Activated CD4-positive, alpha-beta T cell treated with anti-CD3 and anti-CD28 coated beads, Interleukin-2, amount 10 ng/mL, durations not matched to agents 7 days and 5 days (primary cell): ENCODE measurements at regions not wholly inside any gene's neighbourhood (a gene's known extent, or its start where the extent isn't known, plus 50 kb on each side); places are given as distances from the start of the nearest gene placed in this dataset.

Source experiments
- CTCF ChIA-PET: fragments of 350-600 bp; sonication (Branson Sonifier 250); formaldehyde crosslinking; loops from one replicate; lab custom pipeline; 2021; ENCODE audit warnings: antibody characterized with exemption; lab: Charles Lee
- POLR2A ChIA-PET: fragments of 350-600 bp; sonication (Branson Sonifier 250); formaldehyde crosslinking; loops from one replicate; lab custom pipeline; 2021; ENCODE audit warnings: antibody characterized with exemption; lab: Charles Lee
- DNase-seq: peaks from one replicate; pipeline ENCODE4 v3.0.0-alpha.2; 2020
- H3K27ac Mint-ChIP-seq: one replicate; pipeline ENCODE4 v1.8.0; 2021; ENCODE audit warnings: mild to moderate bottlenecking, moderate library complexity, mixed read lengths
- H3K27me3 Mint-ChIP-seq: one replicate; pipeline ENCODE4 v1.8.0; 2021; ENCODE audit warnings: mixed read lengths
- H3K36me3 Mint-ChIP-seq: one replicate; pipeline ENCODE4 v1.8.0; 2021; ENCODE audit warnings: low read depth, mixed read lengths
- H3K4me1 Mint-ChIP-seq: one replicate; pipeline ENCODE4 v1.8.0; 2021; ENCODE audit warnings: mixed read lengths
- H3K4me3 Mint-ChIP-seq: one replicate; pipeline ENCODE4 v1.8.0; 2021; ENCODE audit warnings: mild to moderate bottlenecking, moderate library complexity, mixed read lengths
- H3K9me3 Mint-ChIP-seq: one replicate; pipeline ENCODE4 v1.8.0; 2021; ENCODE audit warnings: mixed read lengths

DNA sequence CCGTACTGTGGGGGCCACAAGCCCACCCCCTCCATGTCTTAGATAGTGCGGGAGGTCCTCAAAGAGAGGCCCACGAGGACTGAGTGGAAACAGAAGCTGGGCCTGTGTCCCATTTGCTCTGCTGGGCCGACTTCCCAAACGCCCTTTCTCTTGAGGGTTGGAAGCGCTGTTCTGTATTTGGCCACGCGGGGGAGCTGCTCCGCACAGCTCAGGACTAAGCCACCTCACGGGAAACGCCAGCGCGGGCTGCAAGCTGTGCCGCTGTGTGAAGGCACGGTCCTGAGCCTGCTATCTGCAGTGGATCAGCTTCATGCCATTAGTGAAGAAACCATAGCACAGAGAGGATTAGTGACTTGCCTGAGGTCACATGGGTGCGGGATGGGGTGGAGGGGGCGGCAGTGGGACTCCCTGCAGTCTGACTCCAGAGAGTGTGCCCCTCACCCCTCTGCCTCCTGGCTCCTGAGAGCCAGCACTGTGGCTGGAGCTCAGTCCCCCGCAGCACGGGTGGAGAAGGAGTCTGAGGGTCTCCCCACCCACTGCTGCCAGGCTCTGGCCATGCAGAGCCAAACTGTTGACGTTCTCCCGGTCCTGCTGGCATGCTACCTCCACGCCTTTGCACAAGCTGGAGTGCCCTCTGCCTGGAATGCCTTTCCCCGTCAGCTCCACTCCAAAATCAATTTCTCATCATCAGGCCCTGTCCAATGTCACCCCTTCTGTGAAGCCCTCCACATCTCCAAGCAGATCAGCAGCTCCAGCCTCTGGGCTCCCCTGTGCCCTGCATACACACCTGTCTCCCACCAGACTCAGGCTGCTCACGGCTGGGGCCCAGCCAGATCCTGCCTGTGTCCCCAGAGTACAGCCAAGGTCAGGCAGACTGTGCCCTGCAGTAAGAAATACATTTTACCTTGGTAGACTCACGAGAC lies 51.5 kb upstream of the LRRC32 start:
- peak; percentile 75 for DNase-seq
- no peaks in the 10 kb centered on the region for H3K36me3 Mint-ChIP-seq
- peaks cover 18% of the 10 kb centered on the region for H3K27me3 Mint-ChIP-seq
- H3K9me3 Mint-ChIP-seq, result no peaks in the 10 kb centered on the region
- peaks cover 6% of the 10 kb centered on the region for H3K4me1 Mint-ChIP-seq
- no peak overlapping the region for H3K4me3 Mint-ChIP-seq
- POLR2A ChIA-PET, result no interaction called here
- CTCF ChIA-PET, result interaction anchor here (0.7 to 1.8 kb wide), 11 partner anchors 8 to 197 kb away, joined by 3 to 5 read pairs (median 3); no protein-coding TSS in a partner anchor
- no peak overlapping the region for H3K27ac Mint-ChIP-seq

DNA sequence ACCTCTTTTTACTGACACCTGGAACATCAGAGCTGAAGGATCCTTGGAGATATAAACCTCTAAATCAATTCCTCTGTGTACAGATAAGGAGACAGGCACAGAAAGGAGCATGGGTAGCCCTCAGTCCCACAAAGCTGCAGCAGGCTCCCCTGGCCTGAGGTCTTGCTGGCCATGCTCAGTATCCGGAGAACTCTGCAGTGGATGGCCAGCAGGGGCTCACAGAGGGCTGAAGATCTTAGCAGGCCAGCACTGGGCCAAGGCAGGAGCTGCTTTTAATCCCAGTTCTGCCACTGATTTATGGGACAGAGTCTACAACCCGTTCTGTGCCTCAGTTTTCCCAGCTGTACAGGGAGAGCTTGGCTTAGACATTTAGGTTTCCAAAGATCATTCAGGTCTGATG lies 52.6 kb upstream of the LRRC32 start:
- H3K4me3 Mint-ChIP-seq, result no peak overlapping the region
- CTCF ChIA-PET, result interaction anchor here (0.8 to 1.8 kb wide), 5 partner anchors 12 to 317 kb away, joined by 3 to 5 read pairs (median 3); no protein-coding TSS in a partner anchor
- peaks cover 6% of the 10 kb centered on the region for H3K4me1 Mint-ChIP-seq
- H3K9me3 Mint-ChIP-seq, result no peaks in the 10 kb centered on the region
- H3K27me3 Mint-ChIP-seq, result peaks cover 22% of the 10 kb centered on the region
- DNase-seq, result no peak
- POLR2A ChIA-PET, result no interaction called here
- H3K36me3 Mint-ChIP-seq, result no peaks in the 10 kb centered on the region
- no peak overlapping the region for H3K27ac Mint-ChIP-seq

DNA sequence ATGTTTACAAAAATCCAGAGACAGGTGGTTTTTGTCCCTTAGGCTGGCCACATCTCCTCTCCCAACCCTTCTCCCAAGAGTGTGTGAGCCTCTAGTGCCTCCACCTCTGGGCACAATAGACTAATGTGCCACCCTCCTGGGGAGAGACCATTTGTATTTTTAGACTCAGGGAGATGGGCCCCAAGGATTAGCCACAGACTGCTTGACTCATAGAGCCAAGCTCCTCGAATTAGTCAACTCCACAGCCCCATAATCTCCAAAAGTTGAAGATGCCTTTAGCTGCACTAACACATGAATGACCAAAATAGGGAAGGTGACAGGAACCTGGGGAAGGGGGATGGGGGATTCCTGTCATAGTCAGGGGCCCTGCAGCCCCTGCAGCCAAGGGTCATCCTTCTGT lies 53.0 kb upstream of the LRRC32 start:
- H3K4me1 Mint-ChIP-seq, result peaks cover 6% of the 10 kb centered on the region
- no peaks in the 10 kb centered on the region for H3K9me3 Mint-ChIP-seq
- H3K36me3 Mint-ChIP-seq, result no peaks in the 10 kb centered on the region
- POLR2A ChIA-PET, result no interaction called here
- H3K4me3 Mint-ChIP-seq, result no peak overlapping the region
- no peak overlapping the region for H3K27ac Mint-ChIP-seq
- H3K27me3 Mint-ChIP-seq, result peaks cover 22% of the 10 kb centered on the region
- DNase-seq, result no peak
- CTCF ChIA-PET, result interaction anchor here (0.6 to 1.3 kb wide), 6 partner anchors 12 to 856 kb away, joined by 3 to 4 read pairs (median 3); no protein-coding TSS in a partner anchor

DNA sequence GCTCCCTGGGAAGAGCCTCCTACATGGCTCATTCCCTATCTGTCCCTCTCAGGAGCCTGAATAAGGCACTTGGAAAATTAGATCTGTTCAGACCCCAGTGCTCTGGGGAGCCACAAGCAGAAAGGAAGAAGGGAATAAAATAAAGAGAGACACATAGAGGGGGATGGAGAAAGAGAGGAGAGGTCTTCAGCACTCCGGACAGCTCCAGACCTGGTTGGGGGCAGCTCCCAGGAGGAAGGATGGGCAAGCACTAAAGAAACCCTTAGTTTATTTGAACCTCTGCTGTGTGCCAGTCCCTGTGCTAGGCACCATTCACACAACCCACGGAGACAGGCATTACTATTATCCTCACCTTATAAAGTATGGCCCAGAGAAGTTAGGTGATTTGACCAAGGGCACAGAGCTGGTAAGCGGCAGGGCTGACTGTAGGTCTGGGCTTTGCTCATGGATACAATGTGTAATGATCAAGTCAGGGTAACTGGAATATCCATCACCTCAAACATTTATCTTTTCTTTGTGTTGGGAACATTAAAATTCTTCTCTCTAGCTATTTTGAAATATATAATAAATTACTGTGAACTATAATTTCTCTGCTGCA lies 53.7 kb upstream of the LRRC32 start:
- H3K36me3 Mint-ChIP-seq, result no peaks in the 10 kb centered on the region
- H3K4me1 Mint-ChIP-seq, result peaks cover 6% of the 10 kb centered on the region
- DNase-seq, result no peak
- CTCF ChIA-PET, result interaction anchor here (0.6 to 1.3 kb wide), 5 partner anchors 70 to 855 kb away, joined by 3 to 6 read pairs (median 3); no protein-coding TSS in a partner anchor
- H3K9me3 Mint-ChIP-seq, result no peaks in the 10 kb centered on the region
- POLR2A ChIA-PET, result no interaction called here
- H3K27me3 Mint-ChIP-seq, result peaks cover 22% of the 10 kb centered on the region
- H3K27ac Mint-ChIP-seq, result no peak overlapping the region
- H3K4me3 Mint-ChIP-seq, result no peak overlapping the region

DNA sequence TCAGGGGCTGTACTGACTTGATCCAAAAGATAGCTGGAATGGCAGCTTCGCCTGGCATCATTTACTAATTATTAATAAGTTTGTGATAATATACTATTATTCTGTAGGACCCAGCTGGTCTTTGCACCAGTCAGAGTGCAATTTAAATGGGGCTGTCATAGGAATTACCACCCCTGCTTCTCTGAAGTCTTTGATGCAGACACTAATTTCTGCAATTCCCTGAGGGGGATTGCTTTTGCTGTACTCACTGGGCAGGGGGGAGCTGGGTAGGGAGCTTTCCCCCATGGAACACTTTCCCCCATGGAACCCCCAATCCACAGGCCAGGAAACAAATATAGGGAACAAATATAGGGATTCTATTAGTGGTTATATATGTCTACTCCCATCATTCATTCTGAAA lies 54.9 kb upstream of the TSKU start:
- H3K27me3 Mint-ChIP-seq, result peaks cover 24% of the 10 kb centered on the region
- H3K36me3 Mint-ChIP-seq, result no peaks in the 10 kb centered on the region
- H3K9me3 Mint-ChIP-seq, result no peaks in the 10 kb centered on the region
- no peak for DNase-seq
- POLR2A ChIA-PET, result no interaction called here
- no peak overlapping the region for H3K4me3 Mint-ChIP-seq
- no peaks in the 10 kb centered on the region for H3K4me1 Mint-ChIP-seq
- no peak overlapping the region for H3K27ac Mint-ChIP-seq
- CTCF ChIA-PET, result no interaction called here

DNA sequence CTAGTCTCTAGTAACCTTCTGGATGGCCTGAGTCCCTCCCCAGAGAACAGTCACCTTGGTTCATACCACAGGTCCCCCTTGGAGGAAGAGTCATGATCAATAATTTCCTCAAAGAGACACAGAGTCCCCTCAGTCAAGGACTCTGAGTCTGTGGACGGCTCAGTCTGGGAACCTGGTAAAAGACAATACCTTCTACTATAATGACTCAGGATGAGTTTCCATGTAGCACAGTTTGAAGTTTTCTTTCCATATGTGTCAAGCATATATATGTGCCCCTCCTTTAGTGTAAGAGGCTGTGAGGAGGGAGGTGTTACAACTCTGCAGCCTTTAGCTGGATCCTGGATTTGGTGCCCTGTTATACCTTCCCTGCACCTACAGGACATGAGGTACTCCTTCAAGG lies 54.4 kb upstream of the TSKU start:
- H3K4me1 Mint-ChIP-seq, result no peaks in the 10 kb centered on the region
- CTCF ChIA-PET, result no interaction called here

DNA sequence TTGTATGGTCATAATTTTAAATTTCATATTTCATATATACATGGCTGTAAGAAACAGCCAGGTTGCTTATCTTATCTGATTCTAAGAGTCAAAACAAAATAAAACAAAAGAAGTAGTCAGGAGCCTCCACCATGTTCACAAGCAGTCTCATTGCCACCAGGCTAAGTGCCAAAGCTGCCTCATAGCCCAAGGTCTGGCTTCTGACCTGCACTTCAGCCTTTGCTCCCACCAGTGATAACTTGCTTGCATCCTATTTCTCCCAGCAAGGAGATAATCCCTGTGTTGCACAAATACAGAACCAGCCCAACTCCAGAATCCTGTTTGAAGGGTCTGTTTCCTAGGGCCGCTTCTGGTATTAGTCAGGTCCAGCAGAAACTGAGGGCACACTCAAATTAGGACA lies 53.9 kb upstream of the TSKU start:
- Mint-ChIP-seq H3K4me1 (no peaks in the 10 kb centered on the region), H3K9me3 (no peaks in the 10 kb centered on the region), H3K36me3 (no peaks in the 10 kb centered on the region), H3K27me3 (peaks cover 19% of the 10 kb centered on the region), H3K27ac (no peak overlapping the region), H3K4me3 (no peak overlapping the region)
- ChIA-PET POLR2A (no interaction called here), CTCF (interaction anchor here (1.2 kb wide), 1 partner anchor 8 kb away, joined by 3 read pairs; no protein-coding TSS in a partner anchor)
- no peak for DNase-seq

More for the DNA sequence above, 54.4 kb upstream of the TSKU start:
- H3K27ac Mint-ChIP-seq, result no peak overlapping the region
- no peaks in the 10 kb centered on the region for H3K36me3 Mint-ChIP-seq
- no peak overlapping the region for H3K4me3 Mint-ChIP-seq
- POLR2A ChIA-PET, result no interaction called here
- DNase-seq, result no peak
- no peaks in the 10 kb centered on the region for H3K9me3 Mint-ChIP-seq
- peaks cover 20% of the 10 kb centered on the region for H3K27me3 Mint-ChIP-seq

DNA sequence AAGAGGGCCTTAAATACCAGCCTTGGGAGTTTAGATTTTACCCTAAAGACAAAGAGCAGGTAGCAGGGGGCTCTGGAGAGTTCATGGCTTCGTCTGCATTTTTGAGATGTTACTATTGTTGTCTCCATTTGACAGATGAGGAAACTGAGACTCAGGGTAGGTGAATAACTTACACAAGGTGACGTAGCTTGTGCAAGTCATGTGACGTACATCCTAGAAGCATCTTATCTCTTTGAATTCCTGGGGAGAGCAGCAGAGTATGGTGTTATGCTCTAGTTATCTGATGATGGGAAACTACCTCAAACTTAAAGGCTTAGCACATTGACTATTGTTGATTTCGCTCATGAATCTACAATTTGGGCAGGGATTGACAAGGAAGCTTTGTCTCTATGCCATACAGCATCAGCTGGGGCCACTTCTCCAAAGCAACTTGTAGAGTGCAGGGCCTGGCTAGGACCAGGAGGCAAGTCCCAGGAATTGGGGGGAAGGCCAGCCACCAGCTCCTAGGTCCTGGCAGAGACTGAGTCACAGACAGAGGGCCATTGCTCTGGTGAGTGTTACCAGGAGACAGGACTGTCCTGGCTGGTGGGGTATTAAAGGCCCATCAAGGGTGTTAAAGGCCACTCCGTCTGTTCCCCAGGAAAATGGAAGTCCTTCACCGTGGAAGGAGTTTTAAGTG lies 52.1 kb upstream of the TSKU start:
- Mint-ChIP-seq H3K27me3 (peaks cover 12% of the 10 kb centered on the region), H3K4me1 (no peaks in the 10 kb centered on the region), H3K27ac (no peak overlapping the region), H3K9me3 (no peaks in the 10 kb centered on the region), H3K4me3 (no peak overlapping the region), H3K36me3 (no peaks in the 10 kb centered on the region)
- CTCF ChIA-PET, result interaction anchor here (0.9 to 1.3 kb wide), 2 partner anchors 68 to 156 kb away, joined by 3 to 4 read pairs; no protein-coding TSS in a partner anchor
- POLR2A ChIA-PET, result no interaction called here
- DNase-seq, result no peak

DNA sequence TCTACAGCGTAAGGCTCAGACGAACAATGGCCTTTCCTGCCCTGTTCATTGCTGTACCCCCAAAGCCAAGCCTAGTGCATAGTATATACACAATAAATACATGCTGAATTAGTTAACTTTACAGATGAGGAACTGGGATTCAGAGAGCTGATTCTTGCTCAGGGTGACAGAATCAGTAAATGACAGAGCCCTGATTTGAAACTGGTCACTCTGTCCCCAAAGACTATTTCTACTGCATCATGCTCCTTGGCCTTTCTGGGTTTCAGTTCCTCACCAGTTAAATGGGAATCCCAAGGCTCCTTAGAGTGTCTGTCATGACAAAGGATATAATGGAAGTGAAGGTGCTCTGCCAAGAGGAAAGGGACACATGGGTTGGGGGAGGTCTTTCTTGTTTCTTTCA lies 50.5 kb upstream of the TSKU start:
- ChIA-PET CTCF (no interaction called here), POLR2A (no interaction called here)
- H3K36me3 Mint-ChIP-seq, result no peaks in the 10 kb centered on the region
- H3K4me1 Mint-ChIP-seq, result peaks cover 6% of the 10 kb centered on the region
- H3K9me3 Mint-ChIP-seq, result no peaks in the 10 kb centered on the region
- H3K27me3 Mint-ChIP-seq, result peaks cover 8% of the 10 kb centered on the region
- H3K27ac Mint-ChIP-seq, result no peak overlapping the region
- no peak for DNase-seq
- H3K4me3 Mint-ChIP-seq, result no peak overlapping the region
